T-helper 2 cell (primary cell): ENCODE measurements at regions not wholly inside any gene's neighbourhood (a gene's known extent, or its start where the extent isn't known, plus 50 kb on each side); places are given as distances from the start of the nearest gene placed in this dataset.

Experiments
- DNase-seq, 5 experiments: peaks; one replicate each; pipeline versions ENCODE4 v3.0.0 to v3.0.0-alpha.2; 2012 to 2022

GRCh38 chr1:29849991-29850757 lies 613.9 kb downstream of the PTPRU start:
- no peak for DNase-seq

- peak in 2 of 5 experiments; percentile 10 to 48 for DNase-seq
Observed at GRCh38 chr1:29849038-29849750, 612.9 kb downstream of the PTPRU start.

GRCh38 chr1:29845910-29846309 lies 609.6 kb downstream of the PTPRU start:
- no peak for DNase-seq

GRCh38 chr1:29842130-29842529 lies 605.8 kb downstream of the PTPRU start:
- no peak for DNase-seq

GRCh38 chr1:29839726-29840125 lies 603.4 kb downstream of the PTPRU start:
- DNase-seq = no peak

GRCh38 chr1:29838738-29839320 lies 602.5 kb downstream of the PTPRU start:
- no peak for DNase-seq

GRCh38 chr1:29836651-29837646 lies 600.6 kb downstream of the PTPRU start:
- no peak for DNase-seq

GRCh38 chr1:29835874-29836273 lies 599.6 kb downstream of the PTPRU start:
- no peak for DNase-seq

- no peak for DNase-seq
Observed at GRCh38 chr1:29835406-29835805, 599.1 kb downstream of the PTPRU start.

- DNase-seq = no peak
Observed at GRCh38 chr1:29833581-29833980, 597.3 kb downstream of the PTPRU start.

GRCh38 chr1:29832936-29833335 lies 596.6 kb downstream of the PTPRU start:
- no peak for DNase-seq

GRCh38 chr1:29832471-29832870 lies 596.1 kb downstream of the PTPRU start:
- DNase-seq = no peak

- DNase-seq = no peak
Observed at GRCh38 chr1:29831500-29832117, 595.3 kb downstream of the PTPRU start.

GRCh38 chr1:29830916-29831315 lies 594.6 kb downstream of the PTPRU start:
- no peak for DNase-seq

GRCh38 chr1:29830383-29830782 lies 594.1 kb downstream of the PTPRU start:
- no peak for DNase-seq

- no peak for DNase-seq
Observed at GRCh38 chr1:29829448-29830344, 593.4 kb downstream of the PTPRU start.

GRCh38 chr1:29828526-29829447 lies 592.5 kb downstream of the PTPRU start:
- DNase-seq = no peak

GRCh38 chr1:29827801-29828525 lies 591.6 kb downstream of the PTPRU start:
- no peak for DNase-seq

- DNase-seq = no peak
Observed at GRCh38 chr1:29827237-29827750, 591.0 kb downstream of the PTPRU start.
